ENCODE measurements at regions not wholly inside any gene's neighbourhood (a gene's known extent, or its start where the extent isn't known, plus 50 kb on each side); places are given as distances from the start of the nearest gene placed in this dataset.

DNA sequence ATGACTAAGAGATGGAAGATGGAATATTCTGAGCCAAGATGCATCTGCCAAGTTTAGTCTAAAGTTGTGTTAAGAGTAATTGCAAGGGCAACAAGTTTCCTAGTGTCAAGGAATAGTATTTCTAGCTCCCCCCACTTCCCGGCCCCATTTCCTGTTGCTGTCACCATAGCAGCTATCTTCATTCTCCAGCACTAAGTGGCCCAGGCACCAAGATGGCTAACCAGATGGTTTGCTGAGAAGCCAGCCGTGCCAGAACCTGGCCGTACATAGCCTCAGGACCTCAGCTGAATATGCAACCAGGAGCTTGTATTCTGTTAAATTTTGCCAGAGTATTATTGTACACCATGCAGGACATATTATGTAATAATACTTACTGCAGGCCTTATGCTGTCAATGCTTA lies 108.8 kb upstream of the UMPS start:
- ChIA-PET POLR2A (no interaction called here), CTCF (no interaction called here)
- Mint-ChIP-seq H3K4me3 (ENCODE audit: unreplicated experiment) (no peak overlapping the region), H3K36me3 (ENCODE audit: insufficient read depth, unreplicated experiment) (peaks cover 21% of the 10 kb centered on the region), H3K4me1 (ENCODE audit: low read depth, unreplicated experiment) (peaks cover 46% of the 10 kb centered on the region), H3K9me3 (ENCODE audit: unreplicated experiment) (peaks cover 10% of the 10 kb centered on the region), H3K27ac (ENCODE audit: unreplicated experiment) (peak overlapping the region; percentile 92), H3K27me3 (ENCODE audit: insufficient read depth, unreplicated experiment) (no peaks in the 10 kb centered on the region)
- intact Hi-C loops (cut with micrococcal nuclease; ENCODE audit: unreplicated experiment): loop anchor here (2.0 kb wide), 1 partner anchor 15 kb away; no protein-coding TSS in a partner anchor
- H3K4me3 ChIP-seq (ENCODE audit: low read depth, low read length): no peak overlapping the region
- H3K4me1 ChIP-seq: peaks cover 77% of the 10 kb centered on the region
- TF ChIP-seq, protein P1, sequence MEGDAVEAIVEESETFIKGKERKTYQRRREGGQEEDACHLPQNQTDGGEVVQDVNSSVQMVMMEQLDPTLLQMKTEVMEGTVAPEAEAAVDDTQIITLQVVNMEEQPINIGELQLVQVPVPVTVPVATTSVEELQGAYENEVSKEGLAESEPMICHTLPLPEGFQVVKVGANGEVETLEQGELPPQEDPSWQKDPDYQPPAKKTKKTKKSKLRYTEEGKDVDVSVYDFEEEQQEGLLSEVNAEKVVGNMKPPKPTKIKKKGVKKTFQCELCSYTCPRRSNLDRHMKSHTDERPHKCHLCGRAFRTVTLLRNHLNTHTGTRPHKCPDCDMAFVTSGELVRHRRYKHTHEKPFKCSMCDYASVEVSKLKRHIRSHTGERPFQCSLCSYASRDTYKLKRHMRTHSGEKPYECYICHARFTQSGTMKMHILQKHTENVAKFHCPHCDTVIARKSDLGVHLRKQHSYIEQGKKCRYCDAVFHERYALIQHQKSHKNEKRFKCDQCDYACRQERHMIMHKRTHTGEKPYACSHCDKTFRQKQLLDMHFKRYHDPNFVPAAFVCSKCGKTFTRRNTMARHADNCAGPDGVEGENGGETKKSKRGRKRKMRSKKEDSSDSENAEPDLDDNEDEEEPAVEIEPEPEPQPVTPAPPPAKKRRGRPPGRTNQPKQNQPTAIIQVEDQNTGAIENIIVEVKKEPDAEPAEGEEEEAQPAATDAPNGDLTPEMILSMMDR (IDR thresholded peaks at IDR 0.05; ENCODE audit: insufficient read depth in 1 of 2, low read depth in 1 of 2, low read length in 1 of 2, severe bottlenecking in 1 of 2, unreplicated experiment in 1 of 2): no peak
- no peaks in the 10 kb centered on the region for H3K27me3 ChIP-seq (replicated peaks; ENCODE audit: control insufficient read depth, insufficient read depth, low read length)
- BruUV-seq (replicated peaks): no TSS peak
- no peak for DNase-seq
- H3K9me3 ChIP-seq: no peaks in the 10 kb centered on the region
- H3K36me3 ChIP-seq (ENCODE audit: control insufficient read depth, insufficient read depth, low read length): no peaks in the 10 kb centered on the region

DNA sequence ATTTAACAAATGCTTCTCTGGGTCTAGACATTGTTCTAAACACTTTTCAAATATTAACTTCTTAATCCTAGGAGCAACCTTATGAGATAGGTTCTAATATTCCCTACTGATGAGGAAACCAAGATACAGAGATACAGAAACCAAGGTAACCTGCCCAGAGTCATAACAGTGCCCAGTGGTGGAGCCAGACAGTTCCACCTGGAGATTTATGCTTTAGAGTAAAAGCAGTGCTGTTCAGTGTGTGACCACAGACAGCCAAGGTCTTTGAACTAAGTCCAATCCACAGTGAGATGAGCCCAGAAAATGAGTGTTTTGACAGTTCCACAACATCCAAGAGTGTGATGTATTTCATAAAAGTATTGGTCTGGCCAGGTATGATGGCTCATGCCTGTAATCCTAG lies 105.2 kb upstream of the UMPS start:
- H3K27ac Mint-ChIP-seq (ENCODE audit: unreplicated experiment): peak overlapping the region; percentile 74
- H3K9me3 Mint-ChIP-seq (ENCODE audit: unreplicated experiment): peaks cover 10% of the 10 kb centered on the region
- intact Hi-C loops (cut with micrococcal nuclease; ENCODE audit: unreplicated experiment): no loop called here
- H3K4me3 Mint-ChIP-seq (ENCODE audit: unreplicated experiment): no peak overlapping the region
- H3K27me3 Mint-ChIP-seq (ENCODE audit: insufficient read depth, unreplicated experiment): no peaks in the 10 kb centered on the region
- peaks cover 55% of the 10 kb centered on the region for H3K4me1 Mint-ChIP-seq (ENCODE audit: low read depth, unreplicated experiment)
- Histone ChIP-seq H3K4me1 (peaks cover 71% of the 10 kb centered on the region), H3K4me3 (ENCODE audit: low read depth, low read length) (no peak overlapping the region), H3K27me3 (replicated peaks; ENCODE audit: control insufficient read depth, insufficient read depth, low read length) (no peaks in the 10 kb centered on the region), H3K36me3 (ENCODE audit: control insufficient read depth, insufficient read depth, low read length) (no peaks in the 10 kb centered on the region), H3K9me3 (no peaks in the 10 kb centered on the region)
- H3K36me3 Mint-ChIP-seq (ENCODE audit: insufficient read depth, unreplicated experiment): peaks cover 24% of the 10 kb centered on the region
- TF ChIP-seq, protein P1 (IDR thresholded peaks at IDR 0.05; ENCODE audit: insufficient read depth in 1 of 2, low read depth in 1 of 2, low read length in 1 of 2, severe bottlenecking in 1 of 2, unreplicated experiment in 1 of 2): no peak
- ChIA-PET POLR2A (no interaction called here), CTCF (no interaction called here)
- no TSS peak for BruUV-seq (replicated peaks)
- DNase-seq: no peak

DNA sequence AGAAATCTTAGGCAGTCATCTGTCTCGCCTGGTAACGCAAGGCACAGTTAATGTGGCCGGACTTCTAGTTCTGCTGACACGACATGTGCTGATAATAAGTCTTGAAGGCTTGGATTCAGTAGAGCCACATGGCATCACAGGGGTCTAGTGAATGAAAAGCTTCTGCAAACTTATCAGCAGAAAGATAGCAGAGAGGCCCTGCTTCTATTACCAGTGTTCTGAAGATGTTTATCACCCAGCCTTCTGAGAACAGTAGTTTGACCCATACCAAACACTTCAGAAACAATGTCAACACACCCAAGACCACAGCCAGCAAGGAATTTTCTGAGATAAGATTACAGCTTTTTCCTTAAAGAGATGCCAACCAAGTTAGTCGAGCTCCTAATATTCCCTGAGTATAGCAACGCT lies 102.7 kb upstream of the UMPS start:
- TF ChIP-seq, protein P1 (IDR thresholded peaks at IDR 0.05; ENCODE audit: insufficient read depth in 1 of 2, low read depth in 1 of 2, low read length in 1 of 2, severe bottlenecking in 1 of 2, unreplicated experiment in 1 of 2): no peak
- BruUV-seq (replicated peaks): no TSS peak
- peak overlapping the region; percentile 62 for H3K27ac Mint-ChIP-seq (ENCODE audit: unreplicated experiment)
- Histone ChIP-seq H3K9me3 (no peaks in the 10 kb centered on the region), H3K4me3 (ENCODE audit: low read depth, low read length) (no peak overlapping the region), H3K4me1 (peaks cover 70% of the 10 kb centered on the region), H3K27me3 (replicated peaks; ENCODE audit: control insufficient read depth, insufficient read depth, low read length) (no peaks in the 10 kb centered on the region), H3K36me3 (ENCODE audit: control insufficient read depth, insufficient read depth, low read length) (0 out of 2 replicates have a peak, but pooled peaks cover under 1% of the 10 kb centered on the region)
- H3K9me3 Mint-ChIP-seq (ENCODE audit: unreplicated experiment): peaks cover 10% of the 10 kb centered on the region
- peaks cover 30% of the 10 kb centered on the region for H3K36me3 Mint-ChIP-seq (ENCODE audit: insufficient read depth, unreplicated experiment)
- peak overlapping the region; percentile 46 for H3K4me3 Mint-ChIP-seq (ENCODE audit: unreplicated experiment)
- intact Hi-C loops (cut with micrococcal nuclease; ENCODE audit: unreplicated experiment): loop anchor here (1.0 kb wide), 3 partner anchors 8 to 35 kb away; no protein-coding TSS in a partner anchor
- H3K27me3 Mint-ChIP-seq (ENCODE audit: insufficient read depth, unreplicated experiment): no peaks in the 10 kb centered on the region
- ChIA-PET CTCF (interaction anchor here (0.6 to 1.5 kb wide), 4 partner anchors 8 to 595 kb away, joined by 4 to 13 read pairs (median 5); no protein-coding TSS in a partner anchor), POLR2A (interaction anchor here (0.5 to 1.6 kb wide), 3 partner anchors 10 to 14 kb away, joined by 3 to 13 read pairs (median 4); no protein-coding TSS in a partner anchor)
- H3K4me1 Mint-ChIP-seq (ENCODE audit: low read depth, unreplicated experiment): peaks cover 60% of the 10 kb centered on the region
- peak; percentile 81 to 89 for DNase-seq
